NCI-H1092 treated with DMSO at 0.1 percent for 48 hours (cell line): ENCODE measurements at regions not wholly inside any gene's neighbourhood (a gene's known extent, or its start where the extent isn't known, plus 50 kb on each side); places are given as distances from the start of the nearest gene placed in this dataset.
"Not testable (repeated sequence)": the region's sequence is repeated elsewhere in the genome, so short reads cannot be mapped to it uniquely, and the experiment has no call there.

Experiments
- DNase-seq: peaks from one replicate; lab custom pipeline; 2025; lab: John Stamatoyannopoulos, UW

- no peak for DNase-seq
Measured at GRCh38 chr6:12478921-12479320, 188.8 kb downstream of the EDN1 start.

- DNase-seq, result no peak
Measured at GRCh38 chr6:12479451-12479850, 189.3 kb downstream of the EDN1 start.

GRCh38 chr6:12479881-12480280 lies 189.7 kb downstream of the EDN1 start:
- no peak for DNase-seq

GRCh38 chr6:12480379-12480778 lies 190.2 kb downstream of the EDN1 start:
- DNase-seq, result no peak

GRCh38 chr6:12481292-12481691 lies 191.1 kb downstream of the EDN1 start:
- DNase-seq, result no peak

GRCh38 chr6:12481850-12482249 lies 191.7 kb downstream of the EDN1 start:
- DNase-seq, result no peak

GRCh38 chr6:12482386-12483375 lies 192.5 kb downstream of the EDN1 start:
- no peak for DNase-seq

GRCh38 chr6:12483712-12484111 lies 193.6 kb downstream of the EDN1 start:
- no peak for DNase-seq

- no peak for DNase-seq
Measured at GRCh38 chr6:12484519-12484918, 194.4 kb downstream of the EDN1 start.

GRCh38 chr6:12485226-12485764 lies 195.1 kb downstream of the EDN1 start:
- DNase-seq, result no peak

GRCh38 chr6:12485837-12486236 lies 195.7 kb downstream of the EDN1 start:
- no peak for DNase-seq

- DNase-seq, result no peak
Measured at GRCh38 chr6:12490351-12490903, 200.3 kb downstream of the EDN1 start.

- no peak for DNase-seq
Measured at GRCh38 chr6:12490904-12491571, 200.9 kb downstream of the EDN1 start.

- DNase-seq, result not testable (repeated sequence)
Measured at GRCh38 chr6:12492929-12493328, 202.8 kb downstream of the EDN1 start.

GRCh38 chr6:12493446-12493845 lies 203.3 kb downstream of the EDN1 start:
- no peak for DNase-seq

GRCh38 chr6:12494161-12494560 lies 204.0 kb downstream of the EDN1 start:
- no peak for DNase-seq

- no peak for DNase-seq
Measured at GRCh38 chr6:12501990-12502389, 211.8 kb downstream of the EDN1 start.

GRCh38 chr6:12504325-12504966 lies 212.1 kb upstream of the PHACTR1 start:
- DNase-seq, result no peak

GRCh38 chr6:12505486-12505885 lies 211.1 kb upstream of the PHACTR1 start:
- DNase-seq, result no peak

GRCh38 chr6:12506159-12506558 lies 210.4 kb upstream of the PHACTR1 start:
- DNase-seq, result no peak

GRCh38 chr6:12507636-12508035 lies 208.9 kb upstream of the PHACTR1 start:
- DNase-seq, result no peak

- no peak for DNase-seq
Measured at GRCh38 chr6:12508553-12508952, 208.0 kb upstream of the PHACTR1 start.
